ENCODE measurements at regions not wholly inside any gene's neighbourhood (a gene's known extent, or its start where the extent isn't known, plus 50 kb on each side); places are given as distances from the start of the nearest gene placed in this dataset.

DNA sequence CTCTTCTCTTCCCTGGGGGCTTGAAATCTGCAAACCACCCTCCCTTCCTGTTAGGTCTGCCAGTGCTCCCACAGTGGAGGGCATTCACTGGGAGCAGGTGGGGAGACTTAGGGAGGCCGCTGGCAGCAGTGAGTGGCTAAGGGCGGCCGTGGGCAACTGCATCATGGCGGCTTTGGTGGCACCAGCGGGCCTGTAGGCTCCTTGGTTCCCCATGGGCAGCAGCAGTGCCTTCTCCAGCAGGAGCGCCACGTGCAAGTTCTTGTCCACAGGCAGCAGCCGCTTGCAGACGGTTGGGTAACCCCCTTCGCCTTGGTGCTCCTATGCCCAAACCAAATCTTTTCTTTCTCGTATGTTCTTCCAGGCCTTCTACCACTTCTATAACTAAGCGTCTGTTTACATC lies 158.2 kb downstream of the SREK1 start:
- Histone ChIP-seq H3K9me3 (no peaks in the 10 kb centered on the region), H3K36me3 (no peaks in the 10 kb centered on the region), H3K4me3 (no peak overlapping the region), H3K27ac (no peak overlapping the region), H3K27me3 (replicated peaks; ENCODE audit: insufficient read depth) (no peaks in the 10 kb centered on the region), H3K4me1 (ENCODE audit: control insufficient read depth in 1 of 2, low read depth in 2 of 2) (peaks cover 0 to 5% of the 10 kb centered on the region in 2 donors)
- TF ChIP-seq, protein P1, sequence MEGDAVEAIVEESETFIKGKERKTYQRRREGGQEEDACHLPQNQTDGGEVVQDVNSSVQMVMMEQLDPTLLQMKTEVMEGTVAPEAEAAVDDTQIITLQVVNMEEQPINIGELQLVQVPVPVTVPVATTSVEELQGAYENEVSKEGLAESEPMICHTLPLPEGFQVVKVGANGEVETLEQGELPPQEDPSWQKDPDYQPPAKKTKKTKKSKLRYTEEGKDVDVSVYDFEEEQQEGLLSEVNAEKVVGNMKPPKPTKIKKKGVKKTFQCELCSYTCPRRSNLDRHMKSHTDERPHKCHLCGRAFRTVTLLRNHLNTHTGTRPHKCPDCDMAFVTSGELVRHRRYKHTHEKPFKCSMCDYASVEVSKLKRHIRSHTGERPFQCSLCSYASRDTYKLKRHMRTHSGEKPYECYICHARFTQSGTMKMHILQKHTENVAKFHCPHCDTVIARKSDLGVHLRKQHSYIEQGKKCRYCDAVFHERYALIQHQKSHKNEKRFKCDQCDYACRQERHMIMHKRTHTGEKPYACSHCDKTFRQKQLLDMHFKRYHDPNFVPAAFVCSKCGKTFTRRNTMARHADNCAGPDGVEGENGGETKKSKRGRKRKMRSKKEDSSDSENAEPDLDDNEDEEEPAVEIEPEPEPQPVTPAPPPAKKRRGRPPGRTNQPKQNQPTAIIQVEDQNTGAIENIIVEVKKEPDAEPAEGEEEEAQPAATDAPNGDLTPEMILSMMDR (IDR thresholded peaks at IDR 0.05) = no peak
- no peak for ATAC-seq (ENCODE audit: insufficient number of reproducible peaks, low FRiP score, low read depth)
- DNase-seq (ENCODE audit: low spot score) = no peak

DNA sequence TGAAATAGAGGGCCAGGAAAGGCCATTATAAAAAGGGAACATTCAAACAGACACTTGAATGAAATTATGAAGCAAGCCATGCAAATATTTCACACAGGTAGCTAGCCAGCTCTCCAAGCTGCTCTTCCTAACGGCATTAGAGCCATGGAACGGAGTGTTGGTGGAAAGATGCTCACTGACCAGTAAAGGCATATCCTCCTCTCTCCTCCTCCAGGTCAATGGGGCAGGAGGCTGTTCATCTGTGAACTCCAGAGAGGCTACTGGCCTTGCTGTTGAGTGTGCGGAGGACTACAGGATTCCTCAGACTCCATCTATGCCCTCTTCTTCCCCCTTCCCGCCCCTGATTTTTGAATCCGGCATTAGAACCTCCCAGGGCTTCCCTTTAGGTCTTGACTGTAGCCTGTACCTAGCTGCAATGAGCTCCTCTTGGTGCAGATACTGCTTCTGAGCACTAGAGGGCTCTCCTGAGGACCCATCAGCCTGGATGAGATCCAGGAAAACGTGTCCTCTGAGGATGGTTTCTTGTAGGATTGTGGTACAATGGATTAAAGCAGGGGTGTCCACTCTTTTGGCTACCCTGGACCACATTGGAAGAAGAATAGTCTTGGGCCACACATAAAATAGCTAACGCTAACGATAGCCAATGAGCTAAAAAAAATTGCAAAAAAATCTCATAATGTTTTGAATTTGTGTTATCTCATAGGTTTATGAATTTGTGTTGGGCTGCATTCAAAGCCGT lies 162.2 kb downstream of the SREK1 start:
- ATAC-seq (ENCODE audit: insufficient number of reproducible peaks, low FRiP score, low read depth) (no peak), DNase-seq (ENCODE audit: low spot score) (no peak)
- Histone ChIP-seq H3K36me3 (no peaks in the 10 kb centered on the region), H3K27ac (no peak overlapping the region), H3K9me3 (no peaks in the 10 kb centered on the region), H3K4me3 (no peak overlapping the region), H3K4me1 (ENCODE audit: control insufficient read depth in 1 of 2, low read depth in 2 of 2) (peaks cover 0 to 5% of the 10 kb centered on the region in 2 donors), H3K27me3 (replicated peaks; ENCODE audit: insufficient read depth) (no peaks in the 10 kb centered on the region)
- TF ChIP-seq, protein P1 (IDR thresholded peaks at IDR 0.05) = peak; percentile 67

DNA sequence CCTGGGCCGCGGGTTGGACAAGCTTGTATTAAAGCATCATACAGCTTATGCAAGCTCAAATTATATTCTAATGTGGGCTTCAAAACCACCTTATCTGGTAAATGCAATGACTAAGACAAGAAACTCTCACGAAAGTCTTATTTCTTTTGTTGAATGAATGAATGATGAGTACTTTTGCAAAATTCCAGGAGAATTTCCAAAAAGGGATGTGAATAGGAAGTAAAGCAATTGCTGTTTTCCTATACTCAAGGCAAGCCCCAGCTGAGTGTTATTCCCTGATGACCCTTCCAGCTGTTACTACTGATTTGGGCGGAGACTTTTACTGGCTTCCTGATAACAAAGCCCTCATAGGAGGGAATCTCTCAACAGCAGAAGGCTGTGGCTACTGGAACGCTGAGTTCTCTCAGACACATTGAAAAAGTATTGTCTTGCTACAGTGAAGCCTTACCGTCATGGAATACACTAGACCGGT lies 162.8 kb downstream of the SREK1 start:
- Histone ChIP-seq H3K36me3 (no peaks in the 10 kb centered on the region), H3K27me3 (replicated peaks; ENCODE audit: insufficient read depth) (no peaks in the 10 kb centered on the region), H3K27ac (no peak overlapping the region), H3K4me1 (ENCODE audit: control insufficient read depth in 1 of 2, low read depth in 2 of 2) (peaks cover 0 to 5% of the 10 kb centered on the region in 2 donors), H3K9me3 (no peaks in the 10 kb centered on the region), H3K4me3 (no peak overlapping the region)
- TF ChIP-seq, protein P1 (IDR thresholded peaks at IDR 0.05) = no peak
- no peak for DNase-seq (ENCODE audit: low spot score)
- ATAC-seq (ENCODE audit: insufficient number of reproducible peaks, low FRiP score, low read depth) = no peak

DNA sequence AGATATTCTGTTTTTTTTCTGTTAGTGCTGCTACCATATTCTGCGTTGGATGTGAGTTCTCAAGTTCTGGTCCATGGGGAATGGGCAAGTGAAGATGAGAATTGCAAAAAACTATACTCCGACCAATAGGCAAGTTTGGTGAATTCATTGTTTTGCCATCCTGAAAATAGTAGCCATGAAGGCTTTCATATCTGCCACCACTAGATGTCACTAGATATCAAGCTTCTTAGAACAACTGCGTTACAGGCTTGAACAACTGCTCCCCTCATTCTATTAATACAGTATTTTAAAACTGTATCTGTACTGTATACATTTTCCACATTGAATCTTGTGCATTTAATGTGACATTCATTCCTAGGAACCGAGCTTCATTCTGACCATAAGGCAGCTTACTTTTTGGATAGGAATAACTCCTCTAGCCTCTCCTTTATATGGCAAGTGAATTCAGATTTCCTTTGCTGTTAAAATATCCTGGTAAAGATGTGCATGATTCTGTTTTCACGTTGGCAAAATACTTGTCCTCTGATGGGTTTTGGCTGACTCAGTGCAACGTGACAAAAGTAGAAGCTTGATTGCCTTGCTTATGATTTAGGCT lies 163.6 kb downstream of the SREK1 start:
- no peak for DNase-seq (ENCODE audit: low spot score)
- Histone ChIP-seq H3K4me1 (ENCODE audit: control insufficient read depth in 1 of 2, low read depth in 2 of 2) (peaks cover 0 to 5% of the 10 kb centered on the region in 2 donors), H3K36me3 (no peaks in the 10 kb centered on the region), H3K27me3 (replicated peaks; ENCODE audit: insufficient read depth) (no peaks in the 10 kb centered on the region), H3K9me3 (no peaks in the 10 kb centered on the region), H3K4me3 (no peak overlapping the region), H3K27ac (no peak overlapping the region)
- ATAC-seq (ENCODE audit: insufficient number of reproducible peaks, low FRiP score, low read depth) = no peak
- TF ChIP-seq, protein P1 (IDR thresholded peaks at IDR 0.05) = peak; percentile 75

DNA sequence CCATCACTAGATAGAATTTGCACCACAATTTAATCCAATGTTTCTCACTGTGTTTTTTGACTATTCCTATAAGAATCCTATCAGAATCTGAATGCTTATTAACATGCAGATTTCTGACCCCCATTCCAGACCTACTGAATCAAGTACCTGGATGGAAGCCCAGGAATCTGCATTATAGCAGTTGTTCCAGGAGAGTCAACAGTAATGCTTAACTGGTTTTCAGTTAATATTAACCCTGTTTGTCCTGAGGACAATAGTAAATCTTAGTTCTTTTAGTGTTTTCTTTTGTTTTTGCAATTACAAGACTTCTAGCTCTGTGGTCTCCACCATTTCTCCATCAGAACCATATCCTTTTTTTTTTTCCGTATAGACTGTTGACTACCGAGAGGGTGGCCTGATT lies 168.2 kb downstream of the SREK1 start:
- Histone ChIP-seq H3K4me3 (no peak overlapping the region), H3K9me3 (no peaks in the 10 kb centered on the region), H3K4me1 (ENCODE audit: control insufficient read depth in 1 of 2, low read depth in 2 of 2) (no peaks in the 10 kb centered on the region), H3K36me3 (no peaks in the 10 kb centered on the region), H3K27me3 (replicated peaks; ENCODE audit: insufficient read depth) (no peaks in the 10 kb centered on the region), H3K27ac (no peak overlapping the region)
- DNase-seq (ENCODE audit: low spot score) = no peak
- no peak for ATAC-seq (ENCODE audit: insufficient number of reproducible peaks, low FRiP score, low read depth)
- TF ChIP-seq, protein P1 (IDR thresholded peaks at IDR 0.05) = no peak

All from thoracic aorta (tissue), 2 donors.